H1 (cell line): ENCODE measurements at regions not wholly inside any gene's neighbourhood (a gene's known extent, or its start where the extent isn't known, plus 50 kb on each side); places are given as distances from the start of the nearest gene placed in this dataset.

Experiments used
- ASH2L ChIP-seq: fragments of 200-600, 300-600 bp; sonication (generic); IDR thresholded peaks from one replicate; pipeline ENCODE4 v1.7.1; 2017; ENCODE audit warnings: low read length
- CEBPB ChIP-seq: IDR thresholded peaks from 2 replicates; pipeline ENCODE4 v1.6.1; 2012; ENCODE audit warnings: low read depth, low read length
- CTCF ChIP-seq, 3 experiments: IDR thresholded peaks; 1 replicate in 2 of 3; 2 replicates in 1 of 3; pipeline versions ENCODE4 v1.5.1 to v1.6.1; 2011; ENCODE audit warnings: low read length in 3 of 3, mild to moderate bottlenecking in 3 of 3, inconsistent platforms in 2 of 3, low read depth in 1 of 3, moderate library complexity in 1 of 3; ENCODE audit not compliant: insufficient read depth in 1 of 3; ENCODE audit errors: control extremely low read depth in 1 of 3
- EZH2 ChIP-seq: fragments of 200-600 bp; sonication (generic); IDR thresholded peaks from 2 replicates; pipeline ENCODE4 v1.7.1; 2012; ENCODE audit warnings: low read depth, mild to moderate bottlenecking, moderate library complexity, low read length, inconsistent platforms; ENCODE audit not compliant: severe bottlenecking
- POLR2A ChIP-seq, 2 experiments: IDR thresholded peaks; 1 replicate in 1 of 2; 2 replicates in 1 of 2; pipeline ENCODE4 v1.6.1; 2011; ENCODE audit warnings: low read depth in 2 of 2, low read length in 2 of 2, mild to moderate bottlenecking in 2 of 2; ENCODE audit errors: control extremely low read depth in 1 of 2
- RAD21 ChIP-seq, 2 experiments: IDR thresholded peaks in 1 of 2; conservative IDR thresholded peaks in 1 of 2; 2 replicates each; pipeline ENCODE4 v1.6.1; 2011; ENCODE audit warnings: low read depth in 2 of 2, low read length in 2 of 2, improper control_type of control experiment in 1 of 2, inconsistent platforms in 1 of 2, mild to moderate bottlenecking in 1 of 2, moderate library complexity in 1 of 2
- SP1 ChIP-seq: IDR thresholded peaks from 2 replicates; pipeline ENCODE4 v1.6.1; 2011; ENCODE audit warnings: low read depth, low read length
- YY1 ChIP-seq: IDR thresholded peaks from 2 replicates; pipeline ENCODE4 v1.6.1; 2011; ENCODE audit warnings: low read depth, mild to moderate bottlenecking, low read length
- ZNF274 ChIP-seq: IDR thresholded peaks from 2 replicates; pipeline ENCODE4 v1.7.0; 2012; ENCODE audit warnings: low read length, borderline replicate concordance; ENCODE audit errors: extremely low read depth
- TF ChIP-seq, protein P1 (sequence below): IDR thresholded peaks from 2 replicates; pipeline ENCODE4 v1.6.1; 2011; ENCODE audit warnings: low read length, improper control_type of control experiment

GRCh38 chr7:49112647-49113046 is 188.3 kb downstream of the CDC14C start:
- TF ChIP-seq CTCF (IDR thresholded peaks at IDR 0.05; ENCODE audit: control extremely low read depth in 1 of 3, insufficient read depth in 1 of 3, low read depth in 1 of 3, low read length in 3 of 3), result no peak
- TF ChIP-seq, protein P1, sequence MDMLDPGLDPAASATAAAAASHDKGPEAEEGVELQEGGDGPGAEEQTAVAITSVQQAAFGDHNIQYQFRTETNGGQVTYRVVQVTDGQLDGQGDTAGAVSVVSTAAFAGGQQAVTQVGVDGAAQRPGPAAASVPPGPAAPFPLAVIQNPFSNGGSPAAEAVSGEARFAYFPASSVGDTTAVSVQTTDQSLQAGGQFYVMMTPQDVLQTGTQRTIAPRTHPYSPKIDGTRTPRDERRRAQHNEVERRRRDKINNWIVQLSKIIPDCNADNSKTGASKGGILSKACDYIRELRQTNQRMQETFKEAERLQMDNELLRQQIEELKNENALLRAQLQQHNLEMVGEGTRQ, result no peak
- TF ChIP-seq SP1, result no peak
- TF ChIP-seq ZNF274, result no peak
- TF ChIP-seq EZH2, result no peak
- TF ChIP-seq CEBPB, result no peak
- no peak for TF ChIP-seq POLR2A (IDR thresholded peaks at IDR 0.05; ENCODE audit: control extremely low read depth in 1 of 2, low read depth in 2 of 2, low read length in 2 of 2)
- TF ChIP-seq ASH2L, result no peak
- TF ChIP-seq RAD21 (IDR thresholded peaks at IDR 0.05 in 1 of 2, conservative IDR thresholded peaks at IDR 0.05 in 1 of 2; ENCODE audit: low read depth in 2 of 2, low read length in 2 of 2), result no peak
- no peak for TF ChIP-seq YY1
